ENCODE measurements at regions not wholly inside any gene's neighbourhood (a gene's known extent, or its start where the extent isn't known, plus 50 kb on each side); places are given as distances from the start of the nearest gene placed in this dataset.

DNA sequence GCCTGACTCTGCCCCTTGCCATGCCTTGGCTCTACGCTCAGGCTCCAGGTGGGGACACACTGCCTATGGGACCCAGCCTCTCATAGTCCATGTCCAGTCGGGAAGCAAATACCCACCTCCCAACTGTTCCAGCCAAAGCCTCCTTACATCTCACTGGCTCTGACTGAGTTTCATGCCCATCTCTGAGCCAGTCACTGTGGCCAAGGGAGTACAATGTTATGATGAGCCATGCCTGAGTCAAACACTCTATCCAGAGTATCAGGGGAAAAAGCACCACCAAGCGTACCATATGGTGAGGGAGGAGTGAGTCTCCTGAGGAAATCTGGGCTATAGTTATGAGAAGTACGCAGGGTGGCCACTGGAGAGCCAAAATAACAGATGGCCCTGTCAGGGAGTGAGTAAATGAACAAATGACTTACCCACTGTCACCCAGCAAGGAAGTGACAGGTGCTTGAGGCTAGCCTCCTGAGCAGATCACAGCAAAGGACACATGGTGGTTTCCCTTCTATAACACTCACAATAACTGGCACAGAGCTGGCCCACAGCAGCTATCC lies 236.6 kb upstream of the GJB5 start:
- DNase-seq = no peak

GRCh38 chr1:34520111-34520510 lies 234.7 kb upstream of the GJB5 start:
- DNase-seq = no peak

- no peak for DNase-seq
Measured at GRCh38 chr1:34524783-34525182, 230.1 kb upstream of the GJB5 start.

DNA sequence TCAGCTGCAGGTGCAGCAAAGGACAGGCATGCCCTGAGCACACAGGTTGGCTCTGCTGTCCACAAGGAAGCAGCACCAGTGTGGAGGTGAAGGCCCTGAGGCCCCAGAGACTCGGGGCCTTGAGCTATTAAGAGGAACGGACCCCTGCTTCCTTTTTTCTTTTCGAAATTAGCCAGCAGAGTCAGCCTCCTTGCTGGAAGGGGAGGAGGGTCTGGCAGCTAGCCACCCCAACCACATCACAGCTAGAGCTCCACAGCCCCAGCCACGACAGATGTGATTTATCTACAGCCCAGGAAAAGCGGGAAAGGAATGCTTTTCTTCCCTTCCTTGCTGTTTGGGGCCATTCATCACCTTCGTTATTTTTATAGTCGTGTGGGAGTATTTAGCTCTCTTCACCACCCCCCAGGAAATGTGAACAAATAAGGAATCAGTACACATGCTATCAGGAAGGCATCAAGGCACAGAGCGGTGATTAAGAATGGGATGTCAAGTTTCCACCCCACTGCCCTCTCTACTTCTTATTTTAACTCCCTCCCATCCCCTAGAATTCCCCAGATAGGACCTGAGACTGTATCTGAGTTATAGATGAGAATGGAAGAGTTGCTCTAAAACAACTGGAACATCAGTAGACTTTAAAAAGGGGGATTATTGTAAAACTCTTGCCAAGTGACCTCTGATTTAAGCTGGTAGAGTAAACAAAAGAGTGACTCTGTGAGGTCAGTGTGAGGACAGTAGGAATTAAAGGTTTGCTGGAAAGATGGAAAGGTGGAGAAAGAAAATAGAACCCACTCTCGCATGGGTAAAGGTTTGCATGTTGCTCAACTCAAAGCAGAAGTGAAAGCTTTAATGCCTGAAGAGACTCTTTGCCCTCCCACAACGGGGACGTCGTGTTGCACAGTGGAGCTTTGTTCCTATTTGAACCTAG lies 224.7 kb upstream of the GJB5 start:
- DNase-seq = no peak

DNA sequence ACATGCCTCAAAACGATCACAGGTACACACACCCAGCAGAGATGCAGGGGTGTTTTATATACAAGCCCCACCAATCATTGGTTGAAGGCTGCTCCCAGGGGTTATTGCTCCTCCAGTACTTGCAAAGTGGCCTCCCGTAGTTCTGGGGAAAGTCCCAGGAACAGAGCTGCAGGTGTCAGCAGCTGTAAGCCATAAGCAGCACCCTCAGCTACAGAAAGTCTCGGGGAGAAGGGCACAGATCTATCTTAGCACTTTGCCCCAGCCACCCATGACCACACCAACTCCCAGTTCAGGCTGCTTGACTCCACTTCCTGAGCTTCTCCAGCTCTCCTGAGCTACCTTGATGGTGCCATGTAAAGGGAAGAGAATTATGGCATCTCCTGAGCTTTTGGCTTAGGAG lies 222.7 kb upstream of the GJB5 start:
- DNase-seq = no peak

- no peak for DNase-seq
Measured at GRCh38 chr1:34538481-34538880, 216.4 kb upstream of the GJB5 start.

DNA sequence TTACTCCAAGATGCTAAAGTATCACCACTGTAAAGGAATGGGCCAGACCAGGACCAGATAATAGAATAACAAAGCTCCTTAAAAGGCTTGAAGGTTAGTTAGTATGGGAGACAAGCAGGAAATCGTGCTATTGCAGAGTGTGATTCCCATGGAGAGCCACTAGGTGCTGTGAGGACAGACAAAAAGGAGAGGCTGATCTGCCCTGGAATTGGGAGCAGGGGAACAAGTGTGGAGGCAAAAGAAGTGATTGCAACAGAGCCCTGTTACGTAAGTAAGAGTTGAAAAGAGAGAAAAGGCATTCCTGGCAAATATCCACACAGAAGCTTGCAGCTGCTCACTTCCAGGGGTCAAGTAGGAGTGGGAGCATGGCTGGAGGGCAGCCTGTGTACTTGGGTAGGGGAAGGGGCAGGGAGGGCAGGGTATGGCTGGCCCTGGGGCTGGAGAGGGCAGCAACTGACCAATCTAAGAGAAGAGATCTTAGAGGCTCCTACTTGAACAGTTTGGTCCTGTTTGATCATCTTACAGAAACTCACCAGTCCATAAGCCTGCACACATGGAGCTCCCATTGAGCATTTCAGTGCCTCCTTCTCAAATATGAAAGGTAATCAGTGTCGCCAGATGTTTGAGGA lies 207.7 kb upstream of the GJB5 start:
- no peak for DNase-seq

- no peak for DNase-seq
Measured at GRCh38 chr1:34549199-34549598, 205.6 kb upstream of the GJB5 start.

- no peak for DNase-seq
Measured at GRCh38 chr1:34578306-34578705, 176.5 kb upstream of the GJB5 start.

DNA sequence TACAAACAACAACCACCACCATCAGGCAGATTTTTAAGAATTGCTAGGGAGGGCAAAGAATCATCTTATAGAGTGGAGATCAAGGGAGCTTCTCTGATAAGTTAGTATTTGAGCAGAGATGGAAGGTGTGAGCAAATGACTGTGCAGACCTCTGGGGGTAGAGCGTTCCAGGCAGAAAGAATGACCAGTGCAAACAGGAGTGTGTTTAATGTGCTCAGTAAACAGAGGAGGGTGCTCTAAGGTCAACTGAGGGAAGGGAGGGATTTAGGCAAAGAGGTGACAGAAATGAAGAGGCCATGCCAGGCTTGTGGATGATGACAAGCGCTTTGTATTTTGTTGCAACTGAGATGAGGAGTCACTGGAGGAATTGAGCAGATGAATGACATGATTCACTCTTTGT lies 172.5 kb upstream of the GJB5 start:
- DNase-seq = no peak

GRCh38 chr1:34587761-34588160 lies 167.1 kb upstream of the GJB5 start:
- DNase-seq = no peak

- DNase-seq = no peak
Measured at GRCh38 chr1:34590211-34590623, 164.6 kb upstream of the GJB5 start.

- DNase-seq = no peak
Measured at GRCh38 chr1:34591751-34592629, 162.9 kb upstream of the GJB5 start.

GRCh38 chr1:34597877-34598514 lies 156.9 kb upstream of the GJB5 start:
- DNase-seq = peak; percentile 27

DNA sequence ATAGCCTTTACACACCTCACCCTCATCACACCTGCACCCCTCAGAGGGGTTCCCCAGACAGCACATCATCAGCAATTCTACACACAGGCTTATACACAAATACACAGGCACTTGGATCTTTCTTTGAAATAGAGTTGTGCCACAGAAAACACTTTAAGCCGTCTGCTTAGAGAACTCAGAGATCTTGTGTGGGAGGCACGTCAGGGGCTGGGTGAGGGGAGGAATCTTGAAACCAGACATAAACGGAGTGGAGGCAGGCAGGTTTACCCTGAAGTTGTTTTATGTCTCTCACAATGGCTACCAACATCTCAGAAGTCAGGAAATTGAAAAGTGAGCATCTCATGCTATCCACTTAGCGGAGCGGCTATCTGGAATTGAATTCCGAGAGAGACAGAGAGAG lies 151.9 kb upstream of the GJB5 start:
- DNase-seq = no peak

GRCh38 chr1:34603594-34603993 lies 151.3 kb upstream of the GJB5 start:
- DNase-seq = no peak

DNA sequence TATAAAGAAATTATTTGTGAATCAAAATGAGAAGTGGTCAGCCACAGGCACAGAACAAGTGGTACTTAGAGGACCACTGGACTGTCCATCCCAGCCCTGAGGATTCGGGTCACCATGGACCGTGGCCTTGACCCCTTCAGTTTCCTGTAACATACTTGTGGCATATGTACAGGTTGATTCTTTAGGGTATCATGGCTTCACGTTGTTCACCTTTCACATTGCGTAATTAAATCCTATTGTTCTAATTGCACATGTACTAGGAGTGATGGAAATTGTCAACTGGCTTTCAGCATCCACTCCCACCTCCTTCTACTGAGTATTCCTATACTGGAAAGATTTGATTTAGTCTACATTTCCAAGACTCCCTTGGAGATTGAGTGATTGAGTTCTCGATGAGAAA lies 148.3 kb upstream of the GJB5 start:
- DNase-seq = no peak

- DNase-seq = no peak
Measured at GRCh38 chr1:34610063-34610462, 144.8 kb upstream of the GJB5 start.

DNA sequence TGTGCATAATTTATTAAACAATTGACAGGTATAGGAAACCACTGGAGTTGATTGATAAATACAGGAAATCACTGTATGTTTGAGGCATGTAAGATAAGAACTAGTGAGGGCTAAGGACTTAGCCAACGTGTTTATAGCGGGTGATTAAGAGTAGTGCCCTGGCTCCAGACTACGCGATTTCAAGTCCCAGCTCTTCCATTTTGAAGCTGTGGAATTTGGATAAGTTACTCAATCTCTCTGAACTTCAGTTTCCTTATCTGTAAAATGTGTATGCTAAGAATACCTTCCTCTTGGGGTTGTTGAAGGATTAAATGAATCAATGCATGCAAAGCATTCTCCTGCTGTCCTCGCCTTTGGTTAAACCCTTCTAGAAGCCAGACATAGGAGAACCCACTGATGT lies 143.3 kb upstream of the GJB5 start:
- no peak for DNase-seq

GRCh38 chr1:34612091-34612827 lies 142.6 kb upstream of the GJB5 start:
- no peak for DNase-seq

DNA sequence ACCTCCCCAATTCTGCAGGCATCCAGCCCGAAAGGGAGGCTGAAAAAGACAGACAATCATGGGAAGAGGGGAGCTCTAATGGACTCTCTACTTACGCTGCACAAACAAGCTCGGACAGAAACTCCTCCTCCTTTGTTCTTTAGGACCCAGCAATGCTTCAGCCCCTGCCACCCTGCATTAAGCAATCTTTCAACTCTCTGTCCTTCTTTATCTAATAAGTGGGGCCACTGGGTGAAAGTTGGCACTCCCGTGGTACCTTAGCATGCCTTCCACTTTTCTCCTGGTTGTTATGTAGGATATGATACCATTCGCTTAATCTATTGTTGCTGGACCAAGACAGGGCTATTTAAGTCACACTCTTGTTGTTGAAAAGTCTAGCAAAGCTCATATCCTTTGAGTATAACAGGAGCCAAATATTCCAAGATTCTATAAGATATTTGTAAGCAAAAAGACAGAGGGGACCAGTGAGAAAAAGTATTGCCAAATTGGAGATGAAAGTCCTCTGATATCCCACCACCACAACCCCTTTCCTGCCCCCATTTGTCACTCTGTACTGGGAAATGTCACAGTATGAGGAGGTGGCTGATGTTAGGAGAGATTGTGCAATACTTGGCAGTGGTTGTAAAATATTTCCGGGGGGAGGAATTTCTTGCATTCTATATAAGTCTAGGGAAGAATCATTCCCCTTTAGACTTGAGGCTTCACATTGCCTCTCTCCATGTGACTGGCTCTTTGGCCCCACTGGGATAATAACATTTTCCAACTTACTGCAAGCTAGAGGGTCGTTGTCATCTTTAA lies 137.3 kb upstream of the GJB5 start:
- DNase-seq = no peak
